HTR-8/SVneo (cell line): ENCODE measurements at regions not wholly inside any gene's neighbourhood (a gene's known extent, or its start where the extent isn't known, plus 50 kb on each side); places are given as distances from the start of the nearest gene placed in this dataset.
A peak's percentile ranks its signal among the peaks of the same experiment; 100 is the strongest.

Experiments used
- DNase-seq: peaks from one replicate; pipeline ENCODE4 v3.0.0; 2011; ENCODE audit warnings: low spot score, mixed read lengths; ENCODE audit not compliant: insufficient read length
- FAIRE-seq: peaks from 2 replicates; lab custom pipeline; 2011; peaks lifted over from hg19 to GRCh38; lab: Jason Lieb, UNC

DNA sequence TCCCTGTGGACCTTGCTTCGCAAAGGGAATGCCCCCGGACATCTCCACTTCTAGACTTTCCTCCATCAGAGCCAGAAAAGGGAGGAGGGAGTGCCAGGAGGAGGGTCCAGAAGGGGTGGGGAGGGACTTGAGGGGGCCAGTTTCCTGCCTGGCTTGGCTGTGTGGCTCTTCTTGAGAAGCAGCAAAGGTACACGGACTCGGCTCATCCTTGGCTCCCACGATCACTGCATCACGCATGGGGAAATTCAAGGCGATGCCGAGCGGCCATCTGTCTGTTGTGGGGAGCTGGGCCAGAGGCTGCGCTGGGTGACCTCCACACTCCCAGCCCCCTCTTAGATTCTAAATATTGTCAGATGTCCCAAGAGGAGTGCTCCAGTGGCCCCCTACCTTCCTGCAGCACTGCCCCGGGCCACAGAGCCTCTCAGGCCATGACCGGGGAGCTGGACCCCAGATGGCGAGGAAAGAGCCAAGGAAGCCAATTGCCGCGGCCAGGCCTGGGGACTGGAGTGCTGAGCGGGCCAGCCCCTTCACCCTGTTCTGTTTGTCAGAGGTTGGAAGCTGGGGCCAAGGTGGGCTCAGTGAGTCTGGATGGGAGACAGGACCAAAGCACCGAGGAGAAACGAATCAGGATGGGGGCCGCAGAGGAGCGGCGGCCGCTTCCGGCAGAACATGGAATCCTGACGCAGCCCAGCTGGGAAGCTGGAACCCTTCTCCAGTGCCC, 104.5 kb downstream of the RBFOX3 start:
- FAIRE-seq (no peak), DNase-seq (no peak)

GRCh38 chr17:79505199-79505598, 105.7 kb downstream of the RBFOX3 start:
- FAIRE-seq = no peak

GRCh38 chr17:79504181-79504605, 106.7 kb downstream of the RBFOX3 start:
- no peak for FAIRE-seq
- DNase-seq = no peak

More at GRCh38 chr17:79505199-79505598, 105.7 kb downstream of the RBFOX3 start:
- no peak for DNase-seq

- FAIRE-seq (no peak), DNase-seq (no peak)
These were observed 107.6 kb downstream of the RBFOX3 start for GRCh38 chr17:79503126-79503839.

DNA sequence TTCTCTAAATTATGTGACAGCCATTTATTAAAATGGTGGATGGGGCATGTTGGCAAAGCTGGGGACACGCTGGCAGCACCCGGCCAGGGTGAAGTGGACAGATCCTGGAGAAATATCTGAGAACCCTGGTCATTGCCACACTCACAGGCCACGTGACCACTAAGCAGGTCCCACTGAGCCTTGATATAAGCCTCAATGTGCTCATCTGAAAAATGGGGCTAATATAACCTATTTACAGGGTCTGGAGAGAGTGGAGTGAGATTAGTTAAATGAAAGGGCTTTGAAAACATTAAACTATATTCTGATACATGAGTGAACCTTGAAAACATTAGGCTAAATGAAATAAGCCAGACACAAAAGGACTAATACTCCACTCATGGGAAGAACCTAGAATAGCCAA, 108.9 kb downstream of the RBFOX3 start:
- DNase-seq = no peak
- no peak for FAIRE-seq

- no peak for DNase-seq
- FAIRE-seq = no peak
These were observed 109.9 kb downstream of the RBFOX3 start for GRCh38 chr17:79500745-79501618.

DNA sequence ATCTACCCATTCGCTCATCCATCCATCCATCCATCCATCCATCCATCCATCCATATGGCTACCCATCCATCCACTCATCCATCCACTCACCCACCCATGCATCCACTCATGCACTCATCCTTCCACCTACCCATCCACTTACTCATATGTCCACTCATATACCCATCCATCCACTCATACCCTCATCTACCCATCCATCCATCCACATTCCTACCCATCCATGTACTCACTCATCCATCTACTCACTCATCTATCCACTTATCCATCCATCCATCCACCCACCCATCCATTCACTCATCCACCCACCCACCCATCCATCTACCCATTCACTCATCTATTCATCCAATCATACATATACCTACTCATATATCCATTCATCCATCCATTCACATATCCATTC, 112.0 kb downstream of the RBFOX3 start:
- no peak for DNase-seq
- FAIRE-seq = peak; percentile 62

DNA sequence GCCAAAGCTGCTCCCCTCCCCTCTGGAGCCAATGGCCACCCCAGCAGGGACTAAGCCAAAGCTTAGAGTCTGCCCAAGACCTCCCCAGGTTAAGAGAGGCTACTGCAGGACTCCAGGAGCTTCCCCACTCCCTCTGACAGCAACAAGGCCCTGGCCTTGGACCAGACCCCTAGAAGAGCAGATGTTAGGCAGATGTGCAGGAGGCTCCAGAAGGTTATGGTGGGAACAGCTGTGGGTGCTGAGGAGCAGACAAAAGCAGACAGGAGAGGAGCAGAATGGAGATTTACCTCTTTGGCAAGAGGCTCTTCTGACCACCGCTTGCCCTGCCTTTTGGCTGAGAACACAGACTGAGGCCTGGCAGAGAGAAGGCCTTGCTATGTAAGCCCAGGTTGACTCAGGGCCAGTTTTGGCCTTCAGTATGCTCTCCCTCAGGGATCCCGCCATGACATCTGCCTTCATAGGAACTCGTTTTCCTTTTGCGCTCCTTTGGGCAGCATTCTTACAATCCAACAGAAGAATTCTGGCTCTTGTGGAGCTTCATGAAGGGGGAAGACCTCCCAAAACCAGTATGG, 113.0 kb downstream of the RBFOX3 start:
- DNase-seq = no peak
- no peak for FAIRE-seq

DNA sequence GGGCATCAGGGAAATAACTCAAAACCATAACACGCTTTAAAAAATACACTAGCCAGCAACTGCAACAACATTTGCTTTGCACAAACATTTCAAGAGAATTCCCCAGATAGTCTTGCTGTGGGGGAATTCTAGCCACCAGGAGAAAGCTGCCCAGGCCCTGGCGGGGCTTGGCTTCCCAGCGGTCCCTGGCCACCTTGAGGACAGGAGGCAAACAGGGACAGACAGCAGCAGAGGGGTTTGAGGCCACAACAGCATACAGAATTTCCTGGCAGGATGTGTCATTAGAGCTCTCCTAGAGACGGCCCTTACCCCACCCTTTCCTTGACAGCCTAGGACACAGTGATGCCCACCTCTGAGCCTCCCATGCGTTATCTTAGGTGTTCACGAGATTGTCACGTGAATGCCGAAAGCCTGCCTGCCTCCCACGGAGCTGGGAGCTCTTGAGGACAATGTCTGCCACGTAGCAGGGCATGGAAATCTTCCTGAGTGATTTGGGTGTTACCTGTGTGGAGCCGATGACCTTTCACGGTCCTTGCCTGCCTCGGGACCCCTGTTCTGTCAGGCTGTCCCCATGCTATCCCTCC, 114.3 kb downstream of the RBFOX3 start:
- FAIRE-seq = no peak
- no peak for DNase-seq

DNA sequence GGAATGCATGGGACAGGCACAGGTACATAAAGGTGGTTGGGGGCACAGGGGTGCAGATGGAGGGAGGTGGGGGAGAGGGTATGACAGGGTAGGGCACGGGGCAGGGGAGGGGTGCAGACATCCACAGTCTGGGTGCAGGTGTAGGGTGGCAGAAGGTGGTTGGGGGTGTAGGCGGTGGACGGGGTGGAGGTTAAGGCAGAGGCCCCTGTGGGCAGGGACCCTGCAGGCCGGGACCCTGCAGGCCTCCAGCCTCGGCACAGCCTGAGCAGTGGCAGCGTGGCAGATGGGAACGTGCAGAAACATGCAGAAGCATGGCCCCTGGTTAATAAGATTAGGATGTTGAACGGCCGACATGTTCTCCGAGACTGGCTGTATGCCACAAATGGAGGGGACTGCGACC, 115.2 kb downstream of the RBFOX3 start:
- no peak for DNase-seq
- FAIRE-seq = no peak

DNA sequence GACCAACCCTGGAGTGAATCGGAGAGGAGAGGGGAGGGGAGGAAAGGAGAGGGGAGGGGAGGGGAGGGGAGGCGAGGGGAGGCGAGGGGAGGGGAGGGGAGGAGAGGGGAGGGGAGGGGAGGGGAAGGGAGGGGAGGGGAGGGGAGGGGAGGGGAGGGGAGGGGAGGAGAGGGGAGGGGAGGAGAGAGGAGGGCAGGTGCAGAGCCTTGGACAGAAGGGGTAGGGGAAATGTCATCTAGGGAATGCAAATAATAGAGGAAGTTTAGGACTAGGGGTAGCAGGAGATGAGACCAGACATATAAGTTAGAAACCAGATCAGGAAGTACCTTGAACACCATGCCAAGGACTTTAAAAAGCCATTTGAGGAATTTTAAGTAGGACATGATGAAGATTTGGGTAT, 119.8 kb downstream of the RBFOX3 start:
- no peak for FAIRE-seq

DNA sequence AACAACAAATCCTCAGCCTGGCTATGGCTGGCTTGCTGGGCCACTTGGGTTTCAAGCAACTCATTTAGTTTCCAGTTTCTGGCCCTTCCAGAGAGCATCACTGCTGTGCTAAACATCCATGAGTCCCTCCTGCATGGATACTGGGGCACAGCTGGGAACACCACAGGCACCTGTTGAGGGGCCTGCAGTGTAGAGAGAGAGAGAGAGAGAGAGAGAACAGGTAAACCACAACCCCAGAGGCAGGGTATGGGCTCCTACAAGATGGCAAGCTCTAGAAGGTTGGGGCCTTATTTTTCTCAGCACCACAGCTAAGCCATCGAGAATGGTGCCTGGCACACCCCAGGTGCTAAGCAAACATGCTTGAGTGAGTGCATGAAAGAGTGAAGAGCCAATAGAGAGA, 120.3 kb downstream of the RBFOX3 start:
- FAIRE-seq (no peak), DNase-seq (no peak)

More for the DNA sequence above, 119.8 kb downstream of the RBFOX3 start:
- DNase-seq = no peak

- FAIRE-seq (no peak), DNase-seq (no peak)
These were observed 123.7 kb downstream of the RBFOX3 start for GRCh38 chr17:79487149-79487548.

DNA sequence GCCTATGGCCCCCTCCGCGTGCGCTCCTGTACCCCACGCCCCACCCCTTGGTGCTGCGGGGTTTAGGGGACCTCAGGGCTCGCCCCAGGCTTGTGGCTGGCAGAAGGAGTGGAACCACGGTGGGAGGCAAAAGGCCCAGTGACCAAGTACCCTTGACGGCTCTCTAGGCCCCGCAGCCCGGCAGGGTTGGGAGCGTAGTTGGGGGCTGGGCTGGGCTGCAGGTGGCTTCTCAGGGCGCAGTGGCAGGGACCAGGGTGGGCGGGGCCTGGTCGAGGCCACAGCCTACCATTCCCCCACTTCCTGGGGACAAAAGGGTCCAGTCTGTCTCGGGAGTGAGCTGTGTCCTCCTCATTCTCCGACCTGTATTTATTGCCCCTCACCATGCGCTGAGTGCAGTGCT, 124.9 kb downstream of the RBFOX3 start:
- DNase-seq (no peak), FAIRE-seq (no peak)

- DNase-seq (no peak), FAIRE-seq (no peak)
These were observed 125.3 kb downstream of the RBFOX3 start for GRCh38 chr17:79485419-79485985.

DNA sequence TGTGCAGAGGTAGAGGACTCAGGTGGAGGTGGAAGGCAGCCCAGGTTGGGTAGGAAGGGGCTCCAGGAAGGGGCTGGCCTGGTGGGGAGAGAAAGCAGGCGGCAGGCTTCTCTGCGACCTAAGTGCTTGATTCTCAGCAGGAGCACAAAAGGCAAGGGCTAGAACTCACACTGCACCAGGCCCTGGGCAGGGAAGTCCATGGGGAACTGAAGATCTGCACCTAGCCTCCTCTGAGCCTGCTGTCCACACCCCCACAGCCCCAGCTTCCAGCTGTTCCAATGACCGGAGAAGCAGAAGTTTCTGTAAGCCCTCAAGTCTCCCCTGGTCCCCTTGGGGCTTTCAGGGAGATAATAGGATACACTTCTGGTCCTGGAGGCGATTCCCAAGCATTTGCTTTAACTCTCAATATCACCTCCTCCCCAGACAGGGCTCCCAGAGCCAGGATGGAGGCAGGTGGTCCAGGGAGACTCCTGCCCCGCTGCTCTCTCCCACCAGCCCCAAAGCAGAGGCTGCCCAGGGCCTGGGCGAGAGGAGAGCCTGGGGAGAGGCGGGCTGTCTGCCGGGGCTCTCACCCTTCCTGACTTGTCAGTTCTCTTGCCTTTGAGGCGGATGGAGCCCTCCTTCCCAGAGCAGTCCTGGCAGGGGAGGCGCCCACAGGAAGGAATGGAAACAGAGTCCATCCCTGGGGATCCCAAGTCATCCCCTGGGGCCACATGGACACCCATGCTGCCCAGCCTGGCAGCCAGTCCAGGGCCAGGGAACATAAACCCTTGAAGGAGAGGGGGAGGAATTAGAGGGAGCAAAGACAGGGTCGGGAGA, 126.0 kb downstream of the RBFOX3 start:
- FAIRE-seq = no peak
- DNase-seq = no peak

DNA sequence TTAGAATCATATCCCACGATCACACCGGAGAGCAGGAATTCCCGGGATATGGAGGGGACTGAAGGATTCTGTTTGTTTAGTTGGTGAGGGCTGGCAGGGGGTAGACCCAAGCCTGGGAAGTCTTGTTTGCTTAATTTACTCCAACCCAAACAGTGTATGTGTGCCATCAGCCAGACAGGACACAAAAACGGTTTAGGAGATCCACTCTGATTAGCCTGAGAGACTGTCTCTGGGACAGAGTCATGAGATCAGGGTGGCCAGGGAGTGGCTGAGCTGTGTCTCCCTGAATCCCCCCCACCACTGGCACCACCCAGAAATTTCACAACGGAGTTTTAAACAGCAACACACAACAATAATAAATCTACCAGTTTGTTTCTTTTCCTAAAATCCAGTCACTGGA, 127.0 kb downstream of the RBFOX3 start:
- no peak for DNase-seq
- FAIRE-seq = no peak

GRCh38 chr17:79482727-79483521, 127.9 kb downstream of the RBFOX3 start:
- DNase-seq (no peak), FAIRE-seq (no peak)
